Lower leg skin (tissue), 4 donors: ENCODE measurements at regions not wholly inside any gene's neighbourhood (a gene's known extent, or its start where the extent isn't known, plus 50 kb on each side); places are given as distances from the start of the nearest gene placed in this dataset.

ENCODE experiments used
- DNase-seq, 2 donors: peaks; one replicate each; pipeline ENCODE4 v3.0.0-alpha.2; 2019; ENCODE audit warnings: low spot score in 2 of 2
- H3K4me3 ChIP-seq: fragments of 200-600 bp; sonication (generic); 2 replicates; pipeline ENCODE4 v1.5.1; 2017; ENCODE audit warnings: mild to moderate bottlenecking, low read depth; ENCODE audit not compliant: poor library complexity, severe bottlenecking
- POLR2A ChIP-seq, 2 donors: fragments of 450-650 bp; IDR thresholded peaks; one replicate each; pipeline ENCODE4 v1.6.1; 2016 to 2017; ENCODE audit warnings: antibody characterized with exemption in 2 of 2, mild to moderate bottlenecking in 1 of 2, moderate library complexity in 1 of 2
- WGBS, 2 donors: methylation state at CpG; one replicate each; pipeline ENCODE4 v1.1.5; 2018; 5-methylcytosine and 5-hydroxymethylcytosine counted together
- intact Hi-C: fragments of 100-400 bp; cut with DNase I; formaldehyde crosslinking; loops from one replicate; pipeline ENCODE4 v1.15.0; 2023; ENCODE audit warnings: low total_unique reads
- TF ChIP-seq, protein P1 (sequence below), 3 donors: fragments of 450-650 bp; IDR thresholded peaks; one replicate each; pipeline ENCODE4 v1.5.1; 2016; ENCODE audit warnings: antibody characterized with exemption in 3 of 3, mild to moderate bottlenecking in 3 of 3, moderate library complexity in 2 of 3

- 23 to 30% methylated on average over 4 of the region's 4 CpGs for WGBS, 2 donors
- TF ChIP-seq POLR2A (IDR thresholded peaks at IDR 0.05): no peak
- TF ChIP-seq, protein P1, sequence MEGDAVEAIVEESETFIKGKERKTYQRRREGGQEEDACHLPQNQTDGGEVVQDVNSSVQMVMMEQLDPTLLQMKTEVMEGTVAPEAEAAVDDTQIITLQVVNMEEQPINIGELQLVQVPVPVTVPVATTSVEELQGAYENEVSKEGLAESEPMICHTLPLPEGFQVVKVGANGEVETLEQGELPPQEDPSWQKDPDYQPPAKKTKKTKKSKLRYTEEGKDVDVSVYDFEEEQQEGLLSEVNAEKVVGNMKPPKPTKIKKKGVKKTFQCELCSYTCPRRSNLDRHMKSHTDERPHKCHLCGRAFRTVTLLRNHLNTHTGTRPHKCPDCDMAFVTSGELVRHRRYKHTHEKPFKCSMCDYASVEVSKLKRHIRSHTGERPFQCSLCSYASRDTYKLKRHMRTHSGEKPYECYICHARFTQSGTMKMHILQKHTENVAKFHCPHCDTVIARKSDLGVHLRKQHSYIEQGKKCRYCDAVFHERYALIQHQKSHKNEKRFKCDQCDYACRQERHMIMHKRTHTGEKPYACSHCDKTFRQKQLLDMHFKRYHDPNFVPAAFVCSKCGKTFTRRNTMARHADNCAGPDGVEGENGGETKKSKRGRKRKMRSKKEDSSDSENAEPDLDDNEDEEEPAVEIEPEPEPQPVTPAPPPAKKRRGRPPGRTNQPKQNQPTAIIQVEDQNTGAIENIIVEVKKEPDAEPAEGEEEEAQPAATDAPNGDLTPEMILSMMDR (IDR thresholded peaks at IDR 0.05): no peak
- intact Hi-C loops: no loop called here
- H3K4me3 ChIP-seq: no peak overlapping the region
- no peak for DNase-seq
These were observed 276.2 kb upstream of the SLC24A2 start for GRCh38 chr9:20065046-20065445.

- no peak overlapping the region for H3K4me3 ChIP-seq
- TF ChIP-seq, protein P1 (IDR thresholded peaks at IDR 0.05): no peak
- no peak for TF ChIP-seq POLR2A (IDR thresholded peaks at IDR 0.05)
- intact Hi-C loops: no loop called here
- DNase-seq: no peak
- 84 to 95% methylated on average over 1 of the region's 1 CpG for WGBS, 2 donors
These were observed 265.9 kb upstream of the SLC24A2 start for GRCh38 chr9:20054734-20055133.

DNA sequence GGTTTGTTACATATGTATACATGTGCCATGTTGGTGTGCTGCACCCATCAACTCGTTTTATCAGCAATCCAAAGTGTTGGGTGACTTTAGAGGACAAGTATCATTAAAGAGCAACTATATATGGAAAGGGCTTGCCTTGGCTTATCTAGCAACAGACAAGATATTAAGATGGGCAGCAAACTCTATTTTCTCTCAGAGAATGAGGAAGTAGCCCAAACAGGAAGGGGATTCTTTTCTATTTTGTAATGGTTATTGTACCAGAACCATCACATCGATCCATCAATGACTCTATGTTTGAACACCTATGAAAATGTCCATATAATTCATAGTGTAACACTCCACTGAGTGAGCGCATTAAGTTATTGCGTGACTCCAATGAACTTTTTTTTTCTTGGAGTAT, 260.1 kb upstream of the SLC24A2 start:
- TF ChIP-seq, protein P1 (IDR thresholded peaks at IDR 0.05): no peak
- TF ChIP-seq POLR2A (IDR thresholded peaks at IDR 0.05): no peak
- no peak overlapping the region for H3K4me3 ChIP-seq
- intact Hi-C loops: no loop called here
- WGBS, 2 donors: 88 to 89% methylated on average over 4 of the region's 4 CpGs
- DNase-seq: no peak

DNA sequence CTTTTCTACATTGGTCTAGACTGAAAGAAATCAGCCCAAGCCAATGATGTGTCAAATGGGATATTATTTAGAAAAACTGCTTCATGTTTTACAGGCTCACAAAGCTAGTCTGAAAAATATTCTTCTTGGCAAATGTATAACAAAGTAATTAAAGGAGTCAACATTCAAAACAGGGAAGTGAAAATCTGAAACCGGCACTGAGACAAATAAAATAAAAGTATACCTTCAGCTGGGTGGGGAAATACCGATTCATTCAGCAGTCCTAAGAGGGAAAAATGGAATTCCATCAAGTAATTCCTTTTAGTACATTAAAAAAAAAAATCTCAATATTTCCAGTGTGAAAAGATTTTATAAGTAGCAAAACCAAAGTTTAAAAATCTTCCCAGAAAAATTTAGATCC, 259.6 kb upstream of the SLC24A2 start:
- WGBS, 2 donors: 57 to 67% methylated on average over 2 of the region's 2 CpGs
- no peak for TF ChIP-seq POLR2A (IDR thresholded peaks at IDR 0.05)
- TF ChIP-seq, protein P1 (IDR thresholded peaks at IDR 0.05): no peak
- H3K4me3 ChIP-seq: no peak overlapping the region
- intact Hi-C loops: no loop called here
- no peak for DNase-seq

DNA sequence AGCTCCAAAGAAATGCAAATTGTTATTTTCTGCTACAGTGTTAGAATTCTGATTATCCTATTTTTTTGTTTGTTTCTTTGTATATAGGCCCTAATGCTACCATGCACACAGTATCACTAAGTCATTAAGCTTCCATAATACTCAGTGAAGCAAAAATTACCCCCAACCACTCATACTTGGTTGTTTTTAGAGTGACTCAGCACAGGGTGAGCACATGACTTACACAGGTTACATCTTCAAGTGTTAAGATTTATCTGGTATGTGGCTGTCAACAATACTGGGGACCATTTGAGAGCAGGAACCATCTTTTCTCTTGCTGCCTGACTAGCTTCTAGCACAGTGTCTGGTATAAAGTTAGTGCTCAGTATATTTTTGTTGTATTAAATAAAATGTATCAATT, 255.8 kb upstream of the SLC24A2 start:
- no peak for DNase-seq
- H3K4me3 ChIP-seq: no peak overlapping the region
- intact Hi-C loops: no loop called here
- TF ChIP-seq POLR2A (IDR thresholded peaks at IDR 0.05): no peak
- TF ChIP-seq, protein P1 (IDR thresholded peaks at IDR 0.05): no peak

DNA sequence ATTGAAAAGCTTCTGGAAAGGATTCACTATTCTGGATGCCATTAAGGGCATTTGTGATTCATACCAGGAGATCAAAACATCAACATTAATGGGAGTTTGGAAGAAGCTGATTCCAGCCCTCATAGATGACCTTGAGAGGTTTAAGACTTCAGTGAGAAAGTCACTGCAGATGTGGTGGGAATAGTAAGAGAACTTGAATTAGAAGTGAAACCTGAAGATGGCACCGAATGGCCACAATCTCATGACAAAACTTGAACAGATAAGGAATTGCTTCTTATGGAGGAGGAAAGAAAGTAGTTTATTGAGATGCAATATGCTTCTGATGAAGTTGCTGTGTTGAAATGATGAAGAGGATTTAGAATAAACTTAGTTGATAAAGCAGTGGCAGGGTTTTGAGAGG, 254.6 kb upstream of the SLC24A2 start:
- TF ChIP-seq, protein P1 (IDR thresholded peaks at IDR 0.05): no peak
- no peak for TF ChIP-seq POLR2A (IDR thresholded peaks at IDR 0.05)
- no peak overlapping the region for H3K4me3 ChIP-seq
- intact Hi-C loops: no loop called here
- 80 to 86% methylated on average over 1 of the region's 1 CpG for WGBS, 2 donors
- DNase-seq: no peak
